H1 (cell line): ENCODE measurements at regions not wholly inside any gene's neighbourhood (a gene's known extent, or its start where the extent isn't known, plus 50 kb on each side); places are given as distances from the start of the nearest gene placed in this dataset.
A peak's percentile ranks its signal among the peaks of the same experiment; 100 is the strongest.

Experiments used
- CTCF ChIA-PET: fragments of 300-600 bp; sonication (Branson Sonifier 250); formaldehyde crosslinking; loops from one replicate; lab custom pipeline; 2021; ENCODE audit not compliant: partially characterized antibody; lab: Charles Lee
- POLR2A ChIA-PET: fragments of 300-600 bp; sonication (Branson Sonifier 250); formaldehyde crosslinking; loops from one replicate; lab custom pipeline; 2021; ENCODE audit warnings: inconsistent platforms; ENCODE audit not compliant: partially characterized antibody; lab: Charles Lee
- DNase-seq, 2 experiments: peaks; one replicate each; pipeline versions ENCODE4 v3.0.0 to v3.0.0-alpha.2; 2010 to 2022; ENCODE audit warnings: low spot score in 2 of 2, low read depth in 1 of 2, mixed read lengths in 1 of 2
- FAIRE-seq: peaks from 2 replicates; lab custom pipeline; 2011; peaks lifted over from hg19 to GRCh38; lab: Jason Lieb, UNC
- H2AFZ ChIP-seq: 2 replicates; pipeline ENCODE4 v1.8.1; 2012; ENCODE audit warnings: low read length, inconsistent platforms
- H2AK5ac ChIP-seq: 2 replicates; pipeline ENCODE4 v1.6.1; 2013; ENCODE audit warnings: low read depth, low read length
- H2BK120ac ChIP-seq: replicated peaks from 2 replicates; pipeline ENCODE3; 2013; ENCODE audit warnings: low read depth, low read length, inconsistent platforms
- H2BK12ac ChIP-seq: 2 replicates; pipeline ENCODE4 v1.6.1; 2013; ENCODE audit warnings: low read depth, low read length
- H2BK15ac ChIP-seq: 2 replicates; pipeline ENCODE4 v1.6.1; 2013; ENCODE audit warnings: low read length
- H2BK20ac ChIP-seq: 2 replicates; pipeline ENCODE4 v1.6.1; 2013; ENCODE audit warnings: low read length
- H2BK5ac ChIP-seq: 2 replicates; pipeline ENCODE4 v1.6.1; 2013; ENCODE audit warnings: low read depth, low read length
- H3K14ac ChIP-seq: 2 replicates; pipeline ENCODE4 v1.6.1; 2013; ENCODE audit warnings: inconsistent platforms; ENCODE audit not compliant: insufficient read length
- H3K18ac ChIP-seq: 2 replicates; pipeline ENCODE4 v1.6.1; 2013; ENCODE audit warnings: low read length; ENCODE audit errors: extremely low read depth
- H3K23ac ChIP-seq: 2 replicates; pipeline ENCODE4 v1.6.1; 2013; ENCODE audit warnings: inconsistent platforms; ENCODE audit not compliant: insufficient read length
- H3K23me2 ChIP-seq: 2 replicates; pipeline ENCODE4 v1.6.1; 2013; ENCODE audit warnings: low read depth, low read length
- H3K27ac ChIP-seq: 2 replicates; pipeline ENCODE4 v1.6.1; 2011; ENCODE audit warnings: low read depth, low read length, inconsistent platforms
- H3K27me3 ChIP-seq, 4 experiments: replicated peaks in 1 of 4; 1 replicate in 1 of 4; 2 replicates in 3 of 4; pipeline versions ENCODE4 v1.6.1 to v1.8.1; 2011 to 2013; ENCODE audit warnings: low read length in 3 of 4, mild to moderate bottlenecking in 3 of 4, inconsistent platforms in 2 of 4, mixed read lengths in 2 of 4, moderate library complexity in 1 of 4; ENCODE audit not compliant: control insufficient read depth in 3 of 4, insufficient read depth in 3 of 4; ENCODE audit errors: extremely low read depth in 1 of 4
- H3K36me3 ChIP-seq, 4 experiments: 2 replicates each; pipeline versions ENCODE4 v1.6.1 to v1.8.1; 2011 to 2013; ENCODE audit warnings: mild to moderate bottlenecking in 4 of 4, low read length in 3 of 4, moderate library complexity in 2 of 4, control low read depth in 1 of 4, inconsistent platforms in 1 of 4; ENCODE audit not compliant: insufficient read depth in 4 of 4, control insufficient read depth in 2 of 4
- H3K4ac ChIP-seq: replicated peaks from 2 replicates; pipeline ENCODE3; 2013; ENCODE audit warnings: low read length, low read depth, mixed read lengths, inconsistent platforms; ENCODE audit not compliant: insufficient read length
- H3K4me1 ChIP-seq, 4 experiments: replicated peaks in 1 of 4; 1 replicate in 1 of 4; 2 replicates in 3 of 4; pipeline versions ENCODE4 v1.6.1 to v1.8.1; 2011 to 2013; ENCODE audit warnings: low read length in 3 of 4, inconsistent platforms in 2 of 4, mixed read lengths in 1 of 4; ENCODE audit not compliant: insufficient read depth in 4 of 4, control insufficient read depth in 3 of 4
- H3K4me2 ChIP-seq, 2 experiments: 2 replicates each; pipeline versions ENCODE4 v1.6.1 to v1.8.1; 2011 to 2013; ENCODE audit warnings: low read depth in 2 of 2, low read length in 2 of 2, control low read depth in 1 of 2, inconsistent platforms in 1 of 2, mild to moderate bottlenecking in 1 of 2; ENCODE audit not compliant: insufficient read depth in 1 of 2
- H3K4me3 ChIP-seq, 4 experiments: fragments of 200-600, 300-600 bp in 1 of 4; sonication (generic), shearing (Covaris generic), sonication (Bioruptor Twin) in 1 of 4; 2 replicates each; pipeline versions ENCODE4 v1.5.1 to v1.8.1; 2011 to 2016; ENCODE audit warnings: low read length in 4 of 4, low read depth in 3 of 4, control low read depth in 2 of 4, inconsistent platforms in 2 of 4, mild to moderate bottlenecking in 2 of 4, mixed read lengths in 1 of 4, moderate library complexity in 1 of 4; ENCODE audit not compliant: insufficient read depth in 2 of 4; ENCODE audit errors: extremely low read depth in 1 of 4
- H3K56ac ChIP-seq: replicated peaks from 2 replicates; pipeline ENCODE3; 2013; ENCODE audit warnings: low read depth, mild to moderate bottlenecking, mixed read lengths, low read length, inconsistent platforms; ENCODE audit not compliant: insufficient read length
- H3K79me1 ChIP-seq: 2 replicates; pipeline ENCODE4 v1.6.1; 2013; ENCODE audit warnings: low read depth, low read length, control low read depth
- H3K79me2 ChIP-seq, 2 experiments: 2 replicates each; pipeline versions ENCODE4 v1.6.1 to v1.8.1; 2012 to 2013; ENCODE audit warnings: low read length in 2 of 2, mild to moderate bottlenecking in 2 of 2, inconsistent platforms in 1 of 2; ENCODE audit not compliant: insufficient read depth in 2 of 2, control insufficient read depth in 1 of 2
- H3K9ac ChIP-seq, 4 experiments: replicated peaks in 1 of 4; 1 replicate in 1 of 4; 2 replicates in 3 of 4; pipeline versions ENCODE4 v1.6.1 to v1.8.1; 2011 to 2013; ENCODE audit warnings: low read depth in 3 of 4, low read length in 3 of 4, control low read depth in 2 of 4, mild to moderate bottlenecking in 2 of 4, moderate library complexity in 2 of 4, inconsistent platforms in 1 of 4; ENCODE audit errors: extremely low read depth in 1 of 4
- H3K9me3 ChIP-seq, 2 experiments: 2 replicates each; pipeline versions ENCODE4 v1.6.1 to v1.8.1; 2012 to 2013; ENCODE audit warnings: mild to moderate bottlenecking in 2 of 2, moderate library complexity in 2 of 2, control low read depth in 1 of 2, inconsistent platforms in 1 of 2, low read depth in 1 of 2, low read length in 1 of 2, mixed read lengths in 1 of 2; ENCODE audit not compliant: insufficient read depth in 2 of 2
- H4K20me1 ChIP-seq, 2 experiments: replicated peaks in 1 of 2; 2 replicates each; pipeline versions ENCODE3 to v1.8.1; 2011 to 2013; ENCODE audit warnings: inconsistent platforms in 2 of 2, low read length in 2 of 2, mild to moderate bottlenecking in 1 of 2; ENCODE audit not compliant: insufficient read depth in 2 of 2, control insufficient read depth in 1 of 2
- H4K5ac ChIP-seq: 2 replicates; pipeline ENCODE4 v1.6.1; 2013; ENCODE audit warnings: low read length, low read depth, mixed read lengths, inconsistent platforms; ENCODE audit not compliant: insufficient read length
- H4K8ac ChIP-seq: 2 replicates; pipeline ENCODE4 v1.8.0; 2013; ENCODE audit warnings: mild to moderate bottlenecking, moderate library complexity, low read length, inconsistent platforms; ENCODE audit not compliant: insufficient read depth; ENCODE audit errors: extremely low read depth
- H4K91ac ChIP-seq: replicated peaks from 2 replicates; pipeline ENCODE3; 2013; ENCODE audit warnings: low read length, mixed read lengths, inconsistent platforms; ENCODE audit not compliant: insufficient read length
- BACH1 ChIP-seq: IDR thresholded peaks from 2 replicates; pipeline ENCODE4 v1.6.1; 2012; ENCODE audit warnings: low read length, improper control_type of control experiment
- CBX5 ChIP-seq: fragments of 300-800, 300-1000 bp; sonication (generic); IDR thresholded peaks from 2 replicates; pipeline ENCODE4 v1.7.1; 2016; ENCODE audit warnings: antibody characterized with exemption, low read length, low read depth
- CEBPB ChIP-seq: IDR thresholded peaks from 2 replicates; pipeline ENCODE4 v1.6.1; 2012; ENCODE audit warnings: low read depth, low read length
- CHD2 ChIP-seq: IDR thresholded peaks from 2 replicates; pipeline ENCODE4 v1.6.1; 2012; ENCODE audit warnings: low read length, improper control_type of control experiment
- JUND ChIP-seq: IDR thresholded peaks from 2 replicates; pipeline ENCODE4 v1.6.1; 2011; ENCODE audit warnings: mild to moderate bottlenecking, improper control_type of control experiment, low read length
- RBBP5 ChIP-seq: IDR thresholded peaks from 2 replicates; pipeline ENCODE4 v1.7.1; 2012; ENCODE audit warnings: low read depth, mild to moderate bottlenecking, inconsistent platforms, low read length, moderate library complexity, borderline replicate concordance
- RXRA ChIP-seq: IDR thresholded peaks from 2 replicates; pipeline ENCODE4 v1.6.1; 2011; ENCODE audit warnings: low read depth, mild to moderate bottlenecking, low read length, moderate library complexity; ENCODE audit not compliant: insufficient read depth
- SP2 ChIP-seq: IDR thresholded peaks from 2 replicates; pipeline ENCODE4 v1.6.1; 2012; ENCODE audit warnings: mild to moderate bottlenecking, low read length, inconsistent platforms
- TAF7 ChIP-seq: optimal IDR thresholded peaks from 2 replicates; pipeline ENCODE3; 2011; ENCODE audit warnings: low read depth, mild to moderate bottlenecking, inconsistent platforms, low read length, moderate library complexity, borderline replicate concordance
- ZNF274 ChIP-seq: IDR thresholded peaks from 2 replicates; pipeline ENCODE4 v1.7.0; 2012; ENCODE audit warnings: low read length, borderline replicate concordance; ENCODE audit errors: extremely low read depth
- WGBS, 2 experiments: shearing (Covaris generic) in 1 of 2; methylation state at CpG; one replicate each; pipeline versions ENCODE4 v1.1.6 to v1.1.7; 2013 to 2015; ENCODE audit warnings: low lambda C conversion rate in 2 of 2, mixed read lengths in 2 of 2, inconsistent platforms in 1 of 2, low coverage in 1 of 2, missing lambda C conversion rate in 1 of 2; ENCODE audit not compliant: insufficient replicate concordance in 2 of 2, insufficient coverage in 1 of 2, insufficient read length in 1 of 2; ENCODE audit errors: extremely low coverage in 1 of 2, missing lambda C conversion rate in 1 of 2; 5-methylcytosine and 5-hydroxymethylcytosine counted together
- TF ChIP-seq, protein P1 (sequence below): IDR thresholded peaks from 2 replicates; pipeline ENCODE4 v1.6.1; 2012; ENCODE audit warnings: inconsistent platforms
- TF ChIP-seq, protein P2 (sequence below): IDR thresholded peaks from 2 replicates; pipeline ENCODE4 v1.6.1; 2011; ENCODE audit warnings: low read length, improper control_type of control experiment

GRCh38 chr10:29026802-29027580, 261.9 kb upstream of the LYZL1 start:
- 92% methylated on average over 5 of the region's 5 CpGs; no CpG with 5 or more reads in 1 of the 2 experiments for WGBS, 2 experiments
- no peak overlapping the region for H2BK15ac ChIP-seq
- no peak overlapping the region for H3K14ac ChIP-seq
- no peak overlapping the region for H3K18ac ChIP-seq
- no peak overlapping the region for H2AFZ ChIP-seq
- H3K79me1 ChIP-seq: no peaks in the 10 kb centered on the region
- no peak overlapping the region for H3K56ac ChIP-seq
- H2BK12ac ChIP-seq: peak overlapping the region; percentile 43; the same call in 1 of the 2 replicates
- H3K23me2 ChIP-seq: no peaks in the 10 kb centered on the region
- H3K4me2 ChIP-seq: no peak overlapping the region
- ChIA-PET CTCF (interaction anchor here (0.6 to 1.7 kb wide), 4 partner anchors 44 to 357 kb away, joined by 3 to 4 read pairs (median 3); no protein-coding TSS in a partner anchor), POLR2A (interaction anchor here (0.6 kb wide), 1 partner anchor 17 kb away, joined by 3 read pairs; no protein-coding TSS in a partner anchor)
- H2AK5ac ChIP-seq: no peak overlapping the region; the same call in 1 of the 2 replicates
- H2BK5ac ChIP-seq: no peak overlapping the region
- DNase-seq: no peak
- no peak overlapping the region for H2BK20ac ChIP-seq
- no peak overlapping the region for H4K8ac ChIP-seq
- H3K27ac ChIP-seq: no peak overlapping the region
- no peak overlapping the region for H4K91ac ChIP-seq
- H3K9me3 ChIP-seq: no peaks in the 10 kb centered on the region
- no peak overlapping the region for H3K23ac ChIP-seq
- H2BK120ac ChIP-seq: no peak overlapping the region
- H3K79me2 ChIP-seq: no peaks in the 10 kb centered on the region
- peaks cover 0 to 3% (median 1%) of the 10 kb centered on the region in 4 experiments; a peak in 2 of 7 replicates for H3K4me1 ChIP-seq
- H4K5ac ChIP-seq: no peak overlapping the region
- H3K4ac ChIP-seq: no peak overlapping the region
- H3K36me3 ChIP-seq: no peaks in the 10 kb centered on the region
- no peaks in the 10 kb centered on the region for H3K27me3 ChIP-seq
- H3K9ac ChIP-seq: no peak overlapping the region
- FAIRE-seq: no peak
- no peaks in the 10 kb centered on the region for H4K20me1 ChIP-seq
- H3K4me3 ChIP-seq: no peak overlapping the region
- TF ChIP-seq, protein P1, sequence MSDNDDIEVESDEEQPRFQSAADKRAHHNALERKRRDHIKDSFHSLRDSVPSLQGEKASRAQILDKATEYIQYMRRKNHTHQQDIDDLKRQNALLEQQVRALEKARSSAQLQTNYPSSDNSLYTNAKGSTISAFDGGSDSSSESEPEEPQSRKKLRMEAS: no peak
- TF ChIP-seq CBX5: no peak
- no peak for TF ChIP-seq SP2
- no peak for TF ChIP-seq CHD2
- TF ChIP-seq ZNF274: no peak
- TF ChIP-seq BACH1: no peak
- TF ChIP-seq TAF7: no peak
- TF ChIP-seq RBBP5: no peak
- TF ChIP-seq JUND: no peak
- TF ChIP-seq CEBPB: no peak
- TF ChIP-seq RXRA: no peak
- TF ChIP-seq, protein P2, sequence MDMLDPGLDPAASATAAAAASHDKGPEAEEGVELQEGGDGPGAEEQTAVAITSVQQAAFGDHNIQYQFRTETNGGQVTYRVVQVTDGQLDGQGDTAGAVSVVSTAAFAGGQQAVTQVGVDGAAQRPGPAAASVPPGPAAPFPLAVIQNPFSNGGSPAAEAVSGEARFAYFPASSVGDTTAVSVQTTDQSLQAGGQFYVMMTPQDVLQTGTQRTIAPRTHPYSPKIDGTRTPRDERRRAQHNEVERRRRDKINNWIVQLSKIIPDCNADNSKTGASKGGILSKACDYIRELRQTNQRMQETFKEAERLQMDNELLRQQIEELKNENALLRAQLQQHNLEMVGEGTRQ: no peak
